ENCODE measurements at regions not wholly inside any gene's neighbourhood (a gene's known extent, or its start where the extent isn't known, plus 50 kb on each side); places are given as distances from the start of the nearest gene placed in this dataset.

DNA sequence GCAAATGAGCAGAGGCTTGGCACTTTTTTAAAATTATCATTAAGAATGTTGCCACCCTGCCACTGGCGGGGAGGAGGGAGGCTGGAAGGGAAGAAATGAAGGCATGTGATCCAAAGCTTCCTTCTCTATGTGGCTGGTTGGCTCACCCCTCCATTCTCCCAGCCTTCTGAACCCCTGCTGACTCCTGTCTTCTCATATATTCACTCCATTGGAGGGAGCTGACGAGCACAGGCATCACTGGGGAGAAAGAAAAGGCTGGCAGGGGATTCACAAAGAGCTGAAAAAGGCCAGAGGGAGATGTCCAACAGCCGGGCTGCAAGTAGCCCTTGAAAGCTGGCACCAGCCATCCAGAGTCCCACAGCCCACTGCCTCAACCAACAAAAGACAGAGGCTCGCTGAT is 495.6 kb downstream of the BCOR start:
- H3K27me3 ChIP-seq = no peaks in the 10 kb centered on the region
- TF ChIP-seq, protein P1, sequence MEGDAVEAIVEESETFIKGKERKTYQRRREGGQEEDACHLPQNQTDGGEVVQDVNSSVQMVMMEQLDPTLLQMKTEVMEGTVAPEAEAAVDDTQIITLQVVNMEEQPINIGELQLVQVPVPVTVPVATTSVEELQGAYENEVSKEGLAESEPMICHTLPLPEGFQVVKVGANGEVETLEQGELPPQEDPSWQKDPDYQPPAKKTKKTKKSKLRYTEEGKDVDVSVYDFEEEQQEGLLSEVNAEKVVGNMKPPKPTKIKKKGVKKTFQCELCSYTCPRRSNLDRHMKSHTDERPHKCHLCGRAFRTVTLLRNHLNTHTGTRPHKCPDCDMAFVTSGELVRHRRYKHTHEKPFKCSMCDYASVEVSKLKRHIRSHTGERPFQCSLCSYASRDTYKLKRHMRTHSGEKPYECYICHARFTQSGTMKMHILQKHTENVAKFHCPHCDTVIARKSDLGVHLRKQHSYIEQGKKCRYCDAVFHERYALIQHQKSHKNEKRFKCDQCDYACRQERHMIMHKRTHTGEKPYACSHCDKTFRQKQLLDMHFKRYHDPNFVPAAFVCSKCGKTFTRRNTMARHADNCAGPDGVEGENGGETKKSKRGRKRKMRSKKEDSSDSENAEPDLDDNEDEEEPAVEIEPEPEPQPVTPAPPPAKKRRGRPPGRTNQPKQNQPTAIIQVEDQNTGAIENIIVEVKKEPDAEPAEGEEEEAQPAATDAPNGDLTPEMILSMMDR (IDR thresholded peaks at IDR 0.05) = no peak
- TF ChIP-seq POLR2A (IDR thresholded peaks at IDR 0.05) (no peak), EP300 (IDR thresholded peaks at IDR 0.05) (no peak)
- no peak overlapping the region for H3K4me3 ChIP-seq
- H3K36me3 ChIP-seq = no peaks in the 10 kb centered on the region
- no peak overlapping the region for H3K27ac ChIP-seq
- no peaks in the 10 kb centered on the region for H3K9me3 ChIP-seq
- no peak for DNase-seq
- WGBS, 3 donors = 60 to 66% (median 66%) methylated on average over 4 of the region's 4 CpGs
- H3K4me1 ChIP-seq (ENCODE audit: insufficient read depth) = peaks cover 8% of the 10 kb centered on the region
- intact Hi-C loops (cut with DNase I) = no loop called here

DNA sequence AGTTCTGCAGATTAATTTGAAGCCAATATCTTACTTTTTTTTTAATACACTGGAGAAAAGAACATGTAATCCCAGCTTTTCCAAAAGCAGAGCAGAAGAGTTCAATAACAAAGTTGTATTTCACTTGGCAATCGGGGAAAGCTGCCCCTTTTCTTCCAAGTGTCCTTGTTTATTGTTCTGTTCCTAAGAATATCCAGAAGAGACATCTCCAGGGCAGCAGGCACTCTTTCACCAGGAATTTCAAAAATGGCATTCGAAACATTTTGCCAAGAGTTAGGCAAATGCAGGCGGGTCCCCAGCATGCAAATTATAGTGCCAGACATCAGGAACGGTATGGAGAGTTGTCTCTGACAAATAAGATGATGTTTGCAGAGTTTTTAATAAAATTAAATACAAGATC is 494.5 kb downstream of the BCOR start:
- intact Hi-C loops (cut with DNase I) = no loop called here

DNA sequence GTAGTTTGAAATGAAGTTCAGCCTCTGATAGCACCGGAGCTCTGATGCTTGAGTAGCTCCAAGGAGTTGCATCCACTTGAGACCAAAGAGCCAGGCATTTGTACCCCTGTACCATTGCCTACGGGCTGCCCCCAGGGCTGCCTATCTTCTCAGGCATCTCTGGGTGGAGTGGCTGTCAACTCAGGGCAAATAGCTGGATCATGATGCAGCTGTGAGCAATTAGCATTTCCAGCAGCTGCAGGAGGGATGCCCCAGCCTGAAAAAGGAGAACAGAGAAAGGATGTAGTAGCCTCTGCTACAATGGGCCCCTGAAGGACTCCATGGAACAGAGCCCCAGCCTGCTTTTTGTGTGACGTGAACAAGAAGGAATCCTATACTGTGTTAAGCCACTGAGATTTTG is 492.6 kb downstream of the BCOR start:
- peaks cover 8% of the 10 kb centered on the region for H3K4me1 ChIP-seq (ENCODE audit: insufficient read depth)
- no peak for DNase-seq
- TF ChIP-seq POLR2A (IDR thresholded peaks at IDR 0.05) = no peak
- TF ChIP-seq, protein P1 (IDR thresholded peaks at IDR 0.05) = no peak
- TF ChIP-seq EP300 (IDR thresholded peaks at IDR 0.05) = no peak
- H3K36me3 ChIP-seq = no peaks in the 10 kb centered on the region
- H3K27ac ChIP-seq = no peak overlapping the region
- WGBS, 3 donors = 68 to 76% (median 75%) methylated on average over 3 of the region's 3 CpGs
- no peaks in the 10 kb centered on the region for H3K27me3 ChIP-seq
- no peaks in the 10 kb centered on the region for H3K9me3 ChIP-seq
- intact Hi-C loops (cut with DNase I) = no loop called here
- H3K4me3 ChIP-seq = no peak overlapping the region

More for the DNA sequence above, 494.5 kb downstream of the BCOR start:
- H3K27me3 ChIP-seq = no peaks in the 10 kb centered on the region
- H3K4me1 ChIP-seq (ENCODE audit: insufficient read depth) = peaks cover 8% of the 10 kb centered on the region
- no peaks in the 10 kb centered on the region for H3K36me3 ChIP-seq
- no peaks in the 10 kb centered on the region for H3K9me3 ChIP-seq
- WGBS, 3 donors = 34 to 52% (median 42%) methylated on average over 4 of the region's 4 CpGs
- TF ChIP-seq POLR2A (IDR thresholded peaks at IDR 0.05) (no peak), EP300 (IDR thresholded peaks at IDR 0.05) (no peak)
- TF ChIP-seq, protein P1 (IDR thresholded peaks at IDR 0.05) = no peak
- no peak overlapping the region for H3K27ac ChIP-seq
- H3K4me3 ChIP-seq = no peak overlapping the region
- no peak for DNase-seq

DNA sequence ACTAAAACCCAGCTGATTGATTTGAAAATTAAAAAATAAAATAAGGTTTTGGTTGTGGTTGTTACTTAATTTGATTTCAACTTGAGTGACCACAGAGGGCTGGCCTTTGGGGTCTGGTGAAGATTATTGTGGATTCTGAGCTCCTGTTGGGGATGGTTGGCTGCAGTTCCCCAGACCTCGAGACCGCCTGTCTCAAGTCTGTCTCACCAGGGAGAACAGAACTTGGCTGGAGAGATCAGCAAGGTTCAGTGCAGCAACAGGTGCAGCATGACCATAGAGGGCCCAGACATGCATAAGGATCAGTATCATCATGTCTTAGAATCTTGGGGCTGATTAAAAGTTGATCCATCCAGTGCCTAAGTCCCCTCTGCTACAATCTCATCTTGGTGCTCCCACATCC is 491.9 kb downstream of the BCOR start:
- Histone ChIP-seq H3K27ac (no peak overlapping the region), H3K4me3 (no peak overlapping the region), H3K9me3 (no peaks in the 10 kb centered on the region), H3K4me1 (ENCODE audit: insufficient read depth) (peaks cover 8% of the 10 kb centered on the region), H3K36me3 (no peaks in the 10 kb centered on the region), H3K27me3 (no peaks in the 10 kb centered on the region)
- intact Hi-C loops (cut with DNase I) = no loop called here
- TF ChIP-seq EP300 (IDR thresholded peaks at IDR 0.05) (no peak), POLR2A (IDR thresholded peaks at IDR 0.05) (no peak)
- TF ChIP-seq, protein P1 (IDR thresholded peaks at IDR 0.05) = no peak
- no peak for DNase-seq
- WGBS, 3 donors = 82 to 96% (median 92%) methylated on average over 2 of the region's 2 CpGs

- DNase-seq = no peak
- TF ChIP-seq EP300 (IDR thresholded peaks at IDR 0.05) (no peak), POLR2A (IDR thresholded peaks at IDR 0.05) (no peak)
- TF ChIP-seq, protein P1 (IDR thresholded peaks at IDR 0.05) = no peak
- Histone ChIP-seq H3K4me1 (ENCODE audit: insufficient read depth) (no peaks in the 10 kb centered on the region), H3K4me3 (no peak overlapping the region), H3K27me3 (no peaks in the 10 kb centered on the region), H3K27ac (no peak overlapping the region), H3K36me3 (no peaks in the 10 kb centered on the region), H3K9me3 (no peaks in the 10 kb centered on the region)
- intact Hi-C loops (cut with DNase I) = no loop called here
- 75 to 87% (median 80%) methylated on average over 9 of the region's 9 CpGs for WGBS, 3 donors
These were observed 487.8 kb downstream of the BCOR start for GRCh38 chrX:39609941-39610340.

Data from ovary (tissue), 7 donors.